CD4-positive, CD25-positive, alpha-beta regulatory T cell (primary cell): ENCODE measurements at regions not wholly inside any gene's neighbourhood (a gene's known extent, or its start where the extent isn't known, plus 50 kb on each side); places are given as distances from the start of the nearest gene placed in this dataset.

Source experiments
- ATAC-seq, 2 donors: fragments of 150-1000 bp; cut with Tn5 transposase; one replicate each; pipeline ENCODE4 v1.10.0; 2021; ENCODE audit warnings: low read depth in 2 of 2, moderate number of reproducible peaks in 2 of 2, moderate library complexity in 1 of 2
- DNase-seq, 3 donors: peaks; one replicate each; pipeline versions ENCODE4 v3.0.0 to v3.0.0-alpha.2; 2012 to 2022; ENCODE audit warnings: mixed read lengths in 1 of 3
- H3K27ac ChIP-seq: one replicate; pipeline ENCODE4 v1.7.0; 2013; ENCODE audit warnings: mild to moderate bottlenecking, low read length; ENCODE audit not compliant: insufficient read depth, poor library complexity, severe bottlenecking
- H3K27me3 ChIP-seq: one replicate; pipeline ENCODE4 v1.7.0; 2013; ENCODE audit warnings: low read length; ENCODE audit not compliant: control insufficient read depth, insufficient read depth
- H3K36me3 ChIP-seq: one replicate; pipeline ENCODE4 v1.7.0; 2013; ENCODE audit warnings: mild to moderate bottlenecking, low read length, moderate library complexity; ENCODE audit not compliant: control insufficient read depth, insufficient read depth
- H3K4me1 ChIP-seq: 2 replicates; pipeline ENCODE4 v1.7.0; 2013; ENCODE audit warnings: mild to moderate bottlenecking, low read length; ENCODE audit not compliant: insufficient read depth, control insufficient read depth, poor library complexity, severe bottlenecking
- H3K4me3 ChIP-seq: one replicate; pipeline ENCODE4 v1.7.0; 2013; ENCODE audit warnings: low read depth, mild to moderate bottlenecking, low read length, moderate library complexity
- H3K9me3 ChIP-seq, 2 experiments: 1 replicate in 1 of 2; 2 replicates in 1 of 2; pipeline ENCODE4 v1.7.0; 2013; ENCODE audit warnings: low read length in 2 of 2, mild to moderate bottlenecking in 1 of 2, moderate library complexity in 1 of 2; ENCODE audit not compliant: control insufficient read depth in 2 of 2
- H3K27ac Mint-ChIP-seq, 3 donors: one replicate each; pipeline ENCODE4 v1.8.0; 2020 to 2022; ENCODE audit warnings: mild to moderate bottlenecking in 3 of 3, mixed read lengths in 3 of 3, moderate library complexity in 2 of 3
- H3K27me3 Mint-ChIP-seq: one replicate; pipeline ENCODE4 v1.8.0; 2022; ENCODE audit warnings: mild to moderate bottlenecking, mixed read lengths
- H3K36me3 Mint-ChIP-seq: one replicate; pipeline ENCODE4 v1.8.0; 2020; ENCODE audit warnings: mixed read lengths
- H3K4me1 Mint-ChIP-seq, 4 donors: one replicate each; pipeline ENCODE4 v1.8.0; 2020 to 2022; ENCODE audit warnings: mixed read lengths in 4 of 4, mild to moderate bottlenecking in 1 of 4
- H3K4me3 Mint-ChIP-seq, 4 donors: one replicate each; pipeline ENCODE4 v1.8.0; 2020 to 2022; ENCODE audit warnings: mild to moderate bottlenecking in 4 of 4, mixed read lengths in 4 of 4, moderate library complexity in 3 of 4
- H3K9me3 Mint-ChIP-seq, 7 donors: one replicate each; pipeline ENCODE4 v1.8.0; 2020 to 2022; ENCODE audit warnings: mixed read lengths in 7 of 7, mild to moderate bottlenecking in 3 of 7, moderate library complexity in 2 of 7

GRCh38 chr21:20301395-20301794, 696.8 kb upstream of the NCAM2 start:
- ATAC-seq (no peak), DNase-seq (no peak)
- Mint-ChIP-seq H3K27me3 (no peaks in the 10 kb centered on the region), H3K36me3 (no peaks in the 10 kb centered on the region), H3K9me3 (peaks cover 2 to 13% (median 10%) of the 10 kb centered on the region in 7 donors), H3K27ac (no peak overlapping the region), H3K4me3 (no peak overlapping the region), H3K4me1 (no peaks in the 10 kb centered on the region)
- H3K4me1 ChIP-seq, result no peaks in the 10 kb centered on the region
- no peaks in the 10 kb centered on the region for H3K27me3 ChIP-seq
- H3K27ac ChIP-seq, result no peak overlapping the region
- no peaks in the 10 kb centered on the region for H3K36me3 ChIP-seq
- no peak overlapping the region for H3K4me3 ChIP-seq
- H3K9me3 ChIP-seq, result peaks cover 2 to 16% of the 10 kb centered on the region in 2 experiments

- Histone ChIP-seq H3K9me3 (peaks cover 2 to 16% of the 10 kb centered on the region in 2 experiments), H3K36me3 (no peaks in the 10 kb centered on the region), H3K4me1 (no peaks in the 10 kb centered on the region), H3K27ac (no peak overlapping the region), H3K27me3 (no peaks in the 10 kb centered on the region), H3K4me3 (no peak overlapping the region)
- no peak for ATAC-seq
- H3K9me3 Mint-ChIP-seq, result peaks cover 2 to 16% (median 7%) of the 10 kb centered on the region in 7 donors
- no peak for DNase-seq
- no peaks in the 10 kb centered on the region for H3K27me3 Mint-ChIP-seq
- H3K4me1 Mint-ChIP-seq, result no peaks in the 10 kb centered on the region
- H3K36me3 Mint-ChIP-seq, result no peaks in the 10 kb centered on the region
- no peak overlapping the region for H3K4me3 Mint-ChIP-seq
- no peak overlapping the region for H3K27ac Mint-ChIP-seq
Observed at GRCh38 chr21:20302084-20302483, 696.1 kb upstream of the NCAM2 start.

- Histone ChIP-seq H3K27ac (no peak overlapping the region), H3K9me3 (peaks cover 0 to 15% of the 10 kb centered on the region in 2 experiments), H3K4me1 (no peaks in the 10 kb centered on the region), H3K36me3 (no peaks in the 10 kb centered on the region), H3K4me3 (no peak overlapping the region), H3K27me3 (no peaks in the 10 kb centered on the region)
- no peaks in the 10 kb centered on the region for H3K27me3 Mint-ChIP-seq
- peaks cover 0 to 4% (median 0%) of the 10 kb centered on the region in 4 donors for H3K4me1 Mint-ChIP-seq
- H3K4me3 Mint-ChIP-seq, result no peak overlapping the region
- no peaks in the 10 kb centered on the region for H3K36me3 Mint-ChIP-seq
- no peak for ATAC-seq
- DNase-seq, result no peak
- no peak overlapping the region for H3K27ac Mint-ChIP-seq
- H3K9me3 Mint-ChIP-seq, result peaks cover 6 to 31% (median 9%) of the 10 kb centered on the region in 7 donors
Observed at GRCh38 chr21:20306836-20307235, 691.4 kb upstream of the NCAM2 start.

GRCh38 chr21:20308586-20309315, 689.5 kb upstream of the NCAM2 start:
- H3K27ac ChIP-seq, result no peak overlapping the region
- Mint-ChIP-seq H3K36me3 (no peaks in the 10 kb centered on the region), H3K27me3 (no peaks in the 10 kb centered on the region), H3K4me3 (no peak overlapping the region), H3K4me1 (peaks cover 0 to 4% (median 0%) of the 10 kb centered on the region in 4 donors), H3K27ac (no peak overlapping the region), H3K9me3 (peaks cover 3 to 26% (median 9%) of the 10 kb centered on the region in 7 donors)
- peaks cover 0 to 11% of the 10 kb centered on the region in 2 experiments for H3K9me3 ChIP-seq
- no peaks in the 10 kb centered on the region for H3K27me3 ChIP-seq
- DNase-seq (no peak), ATAC-seq (no peak)
- no peak overlapping the region for H3K4me3 ChIP-seq
- no peaks in the 10 kb centered on the region for H3K36me3 ChIP-seq
- no peaks in the 10 kb centered on the region for H3K4me1 ChIP-seq

GRCh38 chr21:20311234-20311787, 686.9 kb upstream of the NCAM2 start:
- no peaks in the 10 kb centered on the region for H3K36me3 Mint-ChIP-seq
- DNase-seq (no peak), ATAC-seq (no peak)
- Histone ChIP-seq H3K27ac (no peak overlapping the region), H3K27me3 (no peaks in the 10 kb centered on the region), H3K36me3 (no peaks in the 10 kb centered on the region), H3K4me1 (no peaks in the 10 kb centered on the region), H3K4me3 (no peak overlapping the region), H3K9me3 (peaks cover 3 to 11% of the 10 kb centered on the region in 2 experiments)
- H3K27me3 Mint-ChIP-seq, result no peaks in the 10 kb centered on the region
- peaks cover 0 to 4% (median 0%) of the 10 kb centered on the region in 4 donors for H3K4me1 Mint-ChIP-seq
- H3K4me3 Mint-ChIP-seq, result no peak overlapping the region
- H3K27ac Mint-ChIP-seq, result no peak overlapping the region
- peaks cover 3 to 19% (median 8%) of the 10 kb centered on the region in 7 donors for H3K9me3 Mint-ChIP-seq

GRCh38 chr21:20313013-20313412, 685.2 kb upstream of the NCAM2 start:
- Histone ChIP-seq H3K27me3 (no peaks in the 10 kb centered on the region), H3K9me3 (peaks cover 3 to 16% of the 10 kb centered on the region in 2 experiments), H3K4me1 (no peaks in the 10 kb centered on the region), H3K27ac (no peak overlapping the region), H3K36me3 (no peaks in the 10 kb centered on the region), H3K4me3 (no peak overlapping the region)
- Mint-ChIP-seq H3K4me1 (peaks cover 0 to 4% (median 0%) of the 10 kb centered on the region in 4 donors), H3K27ac (no peak overlapping the region), H3K36me3 (no peaks in the 10 kb centered on the region), H3K9me3 (peaks cover 4 to 25% (median 10%) of the 10 kb centered on the region in 7 donors), H3K27me3 (no peaks in the 10 kb centered on the region), H3K4me3 (no peak overlapping the region)
- no peak for DNase-seq
- no peak for ATAC-seq

- no peaks in the 10 kb centered on the region for H3K27me3 Mint-ChIP-seq
Observed at GRCh38 chr21:20315042-20315441, 683.2 kb upstream of the NCAM2 start.

GRCh38 chr21:20329636-20330035, 668.6 kb upstream of the NCAM2 start:
- Mint-ChIP-seq H3K27me3 (no peaks in the 10 kb centered on the region), H3K36me3 (no peaks in the 10 kb centered on the region), H3K9me3 (peaks cover 1 to 29% (median 6%) of the 10 kb centered on the region in 7 donors), H3K27ac (no peak overlapping the region), H3K4me3 (no peak overlapping the region), H3K4me1 (no peaks in the 10 kb centered on the region)
- ATAC-seq, result no peak
- Histone ChIP-seq H3K27me3 (no peaks in the 10 kb centered on the region), H3K36me3 (no peaks in the 10 kb centered on the region), H3K4me1 (no peaks in the 10 kb centered on the region), H3K27ac (no peak overlapping the region), H3K4me3 (no peak overlapping the region), H3K9me3 (peaks cover 3 to 21% of the 10 kb centered on the region in 2 experiments)
- DNase-seq, result no peak

More at GRCh38 chr21:20315042-20315441, 683.2 kb upstream of the NCAM2 start:
- Mint-ChIP-seq H3K4me1 (no peaks in the 10 kb centered on the region), H3K27ac (no peak overlapping the region), H3K4me3 (no peak overlapping the region), H3K9me3 (peaks cover 4 to 24% (median 6%) of the 10 kb centered on the region in 7 donors), H3K36me3 (no peaks in the 10 kb centered on the region)
- DNase-seq (no peak), ATAC-seq (no peak)
- peaks cover 3 to 7% of the 10 kb centered on the region in 2 experiments for H3K9me3 ChIP-seq
- H3K36me3 ChIP-seq, result no peaks in the 10 kb centered on the region
- H3K4me3 ChIP-seq, result no peak overlapping the region
- H3K4me1 ChIP-seq, result no peaks in the 10 kb centered on the region
- no peak overlapping the region for H3K27ac ChIP-seq
- H3K27me3 ChIP-seq, result no peaks in the 10 kb centered on the region
